OCI-LY1 (cell line): ENCODE measurements at regions not wholly inside any gene's neighbourhood (a gene's known extent, or its start where the extent isn't known, plus 50 kb on each side); places are given as distances from the start of the nearest gene placed in this dataset.

Experiments
- H2AFZ ChIP-seq: fragments of 200-600 bp; sonication (generic), shearing (Covaris generic); 2 replicates; pipeline ENCODE4 v1.6.0; 2014; ENCODE audit warnings: antibody characterized with exemption, mild to moderate bottlenecking, low read length
- H3F3A ChIP-seq: fragments of 200-600 bp; sonication (generic), shearing (Covaris generic); 2 replicates; pipeline ENCODE4 v1.6.0; 2014; ENCODE audit warnings: mild to moderate bottlenecking, antibody characterized with exemption, low read length, moderate library complexity; ENCODE audit not compliant: insufficient read depth
- H3K27ac ChIP-seq: fragments of 200-600 bp; sonication (generic); 2 replicates; pipeline ENCODE4 v1.5.1; 2014; ENCODE audit warnings: low read length, mixed run types, mild to moderate bottlenecking, low read depth; ENCODE audit not compliant: poor library complexity, severe bottlenecking
- H3K27me3 ChIP-seq: fragments of 200-600 bp; sonication (generic); 2 replicates; pipeline ENCODE4 v1.6.0; 2014; ENCODE audit warnings: antibody characterized with exemption, mild to moderate bottlenecking, low read length, moderate library complexity; ENCODE audit not compliant: insufficient read depth
- H3K36me3 ChIP-seq: fragments of 200-600 bp; sonication (generic); 2 replicates; pipeline ENCODE4 v1.6.1; 2014; ENCODE audit warnings: mild to moderate bottlenecking, antibody characterized with exemption, low read length, moderate library complexity, mixed read lengths; ENCODE audit not compliant: insufficient read depth
- H3K4me1 ChIP-seq: fragments of 200-600 bp; sonication (generic); 2 replicates; pipeline ENCODE4 v1.5.1; 2014; ENCODE audit warnings: mild to moderate bottlenecking, low read length, moderate library complexity; ENCODE audit not compliant: insufficient read depth, severe bottlenecking
- H3K4me2 ChIP-seq: fragments of 200-600 bp; sonication (generic), shearing (Covaris generic); 2 replicates; pipeline ENCODE4 v1.6.1; 2014; ENCODE audit warnings: low read length
- H3K4me3 ChIP-seq: fragments of 200-600 bp; sonication (generic); 2 replicates; pipeline ENCODE4 v1.5.1; 2014; ENCODE audit warnings: low read length, low read depth, mild to moderate bottlenecking, mixed read lengths; ENCODE audit not compliant: poor library complexity, severe bottlenecking
- H3K79me2 ChIP-seq: fragments of 200-600 bp; shearing (Covaris generic); 2 replicates; pipeline ENCODE4 v1.6.1; 2016; ENCODE audit warnings: mixed run types, low read length, mixed read lengths; ENCODE audit not compliant: insufficient read depth
- H3K9ac ChIP-seq: fragments of 200-600 bp; sonication (generic), shearing (Covaris generic); 2 replicates; pipeline ENCODE4 v1.6.1; 2014; ENCODE audit warnings: mild to moderate bottlenecking, low read length, mixed read lengths
- H3K9me2 ChIP-seq: fragments of 200-600 bp; sonication (generic), shearing (Covaris generic); 2 replicates; pipeline ENCODE4 v1.6.1; 2014; ENCODE audit warnings: low read depth, mild to moderate bottlenecking, low read length, mixed read lengths
- H3K9me3 ChIP-seq: fragments of 200-600 bp; shearing (Covaris generic); 2 replicates; pipeline ENCODE4 v1.6.1; 2014; ENCODE audit warnings: low read length, mixed read lengths
- H4K20me1 ChIP-seq: fragments of 200-600 bp; sonication (generic), shearing (Covaris generic); 2 replicates; pipeline ENCODE4 v1.6.0; 2016; ENCODE audit warnings: mild to moderate bottlenecking, low read length; ENCODE audit not compliant: insufficient read depth
- EZH2 ChIP-seq: fragments of 200-600 bp; sonication (generic), shearing (Covaris generic); IDR thresholded peaks from 2 replicates; pipeline ENCODE4 v1.8.0; 2017; ENCODE audit warnings: borderline replicate concordance, mixed run types, mild to moderate bottlenecking, antibody characterized with exemption, low read length, moderate library complexity, mixed read lengths
- TF ChIP-seq, protein P1 (sequence below): fragments of 200-600 bp; sonication (generic), shearing (Covaris generic); IDR thresholded peaks from 2 replicates; pipeline ENCODE4 v1.5.1; 2017; ENCODE audit warnings: mild to moderate bottlenecking, antibody characterized with exemption, low read length, moderate library complexity, mixed read lengths

DNA sequence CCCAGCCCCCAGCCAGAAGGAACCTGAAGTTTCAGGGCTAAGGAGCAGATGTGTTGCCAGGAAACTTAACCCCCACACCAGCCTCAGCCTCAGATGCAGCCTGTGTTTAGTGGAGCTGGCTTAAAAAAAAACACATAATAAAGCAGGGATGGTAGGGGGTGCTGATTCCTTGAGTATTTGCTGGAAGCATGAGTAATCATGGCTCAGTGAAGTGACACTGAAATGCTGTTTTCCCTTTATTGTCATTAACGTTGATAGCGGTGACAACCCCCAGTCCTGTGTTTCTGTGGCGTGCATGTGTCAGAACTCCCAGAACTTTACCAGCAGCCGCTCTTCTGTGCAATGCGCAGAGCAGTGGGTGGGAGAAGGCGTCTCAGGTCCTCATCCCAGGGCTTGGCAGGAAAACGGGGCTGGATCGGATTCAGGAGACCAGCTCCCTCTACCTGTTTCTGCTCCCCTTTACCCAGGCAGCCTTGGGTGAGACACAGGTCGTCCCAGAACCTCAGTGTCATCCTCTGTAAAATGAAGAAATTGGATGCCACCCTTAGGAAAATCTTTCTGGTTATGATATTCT is 1282.1 kb downstream of the TBC1D22A start:
- H3K27ac ChIP-seq: peak overlapping the region; percentile 75
- H3K36me3 ChIP-seq: no peaks in the 10 kb centered on the region
- H2AFZ ChIP-seq: no peak overlapping the region
- no peak overlapping the region; the same call in 1 of the 2 replicates for H3K4me2 ChIP-seq
- H3K4me3 ChIP-seq: no peak overlapping the region
- no peaks in the 10 kb centered on the region for H3K9me2 ChIP-seq
- no peaks in the 10 kb centered on the region for H3K9me3 ChIP-seq
- H3K79me2 ChIP-seq: no peaks in the 10 kb centered on the region
- no peaks in the 10 kb centered on the region for H4K20me1 ChIP-seq
- peak overlapping the region; percentile 1; the same call in 1 of the 2 replicates for H3K9ac ChIP-seq
- TF ChIP-seq, protein P1, sequence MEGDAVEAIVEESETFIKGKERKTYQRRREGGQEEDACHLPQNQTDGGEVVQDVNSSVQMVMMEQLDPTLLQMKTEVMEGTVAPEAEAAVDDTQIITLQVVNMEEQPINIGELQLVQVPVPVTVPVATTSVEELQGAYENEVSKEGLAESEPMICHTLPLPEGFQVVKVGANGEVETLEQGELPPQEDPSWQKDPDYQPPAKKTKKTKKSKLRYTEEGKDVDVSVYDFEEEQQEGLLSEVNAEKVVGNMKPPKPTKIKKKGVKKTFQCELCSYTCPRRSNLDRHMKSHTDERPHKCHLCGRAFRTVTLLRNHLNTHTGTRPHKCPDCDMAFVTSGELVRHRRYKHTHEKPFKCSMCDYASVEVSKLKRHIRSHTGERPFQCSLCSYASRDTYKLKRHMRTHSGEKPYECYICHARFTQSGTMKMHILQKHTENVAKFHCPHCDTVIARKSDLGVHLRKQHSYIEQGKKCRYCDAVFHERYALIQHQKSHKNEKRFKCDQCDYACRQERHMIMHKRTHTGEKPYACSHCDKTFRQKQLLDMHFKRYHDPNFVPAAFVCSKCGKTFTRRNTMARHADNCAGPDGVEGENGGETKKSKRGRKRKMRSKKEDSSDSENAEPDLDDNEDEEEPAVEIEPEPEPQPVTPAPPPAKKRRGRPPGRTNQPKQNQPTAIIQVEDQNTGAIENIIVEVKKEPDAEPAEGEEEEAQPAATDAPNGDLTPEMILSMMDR: no peak
- TF ChIP-seq EZH2: no peak
- peaks cover 41% of the 10 kb centered on the region for H3K4me1 ChIP-seq
- no peaks in the 10 kb centered on the region for H3K27me3 ChIP-seq
- no peaks in the 10 kb centered on the region for H3F3A ChIP-seq

DNA sequence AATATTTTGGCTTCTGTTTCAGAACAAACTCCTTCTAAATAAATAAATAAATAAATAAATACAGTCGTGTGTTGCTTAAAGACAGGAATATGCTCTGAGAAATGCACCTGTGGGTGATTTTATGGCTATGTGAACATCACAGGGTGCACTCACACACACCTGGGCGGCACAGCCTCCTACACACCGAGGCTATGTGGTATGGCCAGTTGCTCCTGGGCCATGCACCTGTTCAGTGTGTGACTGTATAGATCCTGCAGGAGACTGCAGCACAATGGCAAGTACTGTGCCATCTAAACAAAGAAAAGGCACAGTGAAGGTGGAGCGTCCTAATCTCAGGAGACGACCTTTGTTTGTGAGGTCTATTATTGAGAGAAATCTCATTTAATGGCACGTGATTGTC is 1281.1 kb downstream of the TBC1D22A start:
- no peaks in the 10 kb centered on the region for H3K9me2 ChIP-seq
- no peaks in the 10 kb centered on the region for H3K79me2 ChIP-seq
- H3K9me3 ChIP-seq: no peaks in the 10 kb centered on the region
- H3K36me3 ChIP-seq: no peaks in the 10 kb centered on the region
- H3K4me3 ChIP-seq: no peak overlapping the region
- H3K4me2 ChIP-seq: no peak overlapping the region
- peaks cover 43% of the 10 kb centered on the region for H3K4me1 ChIP-seq
- no peaks in the 10 kb centered on the region for H3F3A ChIP-seq
- TF ChIP-seq, protein P1: no peak
- TF ChIP-seq EZH2: no peak
- no peaks in the 10 kb centered on the region for H3K27me3 ChIP-seq
- no peak overlapping the region for H3K9ac ChIP-seq
- H3K27ac ChIP-seq: no peak overlapping the region
- H2AFZ ChIP-seq: no peak overlapping the region
- H4K20me1 ChIP-seq: no peaks in the 10 kb centered on the region

DNA sequence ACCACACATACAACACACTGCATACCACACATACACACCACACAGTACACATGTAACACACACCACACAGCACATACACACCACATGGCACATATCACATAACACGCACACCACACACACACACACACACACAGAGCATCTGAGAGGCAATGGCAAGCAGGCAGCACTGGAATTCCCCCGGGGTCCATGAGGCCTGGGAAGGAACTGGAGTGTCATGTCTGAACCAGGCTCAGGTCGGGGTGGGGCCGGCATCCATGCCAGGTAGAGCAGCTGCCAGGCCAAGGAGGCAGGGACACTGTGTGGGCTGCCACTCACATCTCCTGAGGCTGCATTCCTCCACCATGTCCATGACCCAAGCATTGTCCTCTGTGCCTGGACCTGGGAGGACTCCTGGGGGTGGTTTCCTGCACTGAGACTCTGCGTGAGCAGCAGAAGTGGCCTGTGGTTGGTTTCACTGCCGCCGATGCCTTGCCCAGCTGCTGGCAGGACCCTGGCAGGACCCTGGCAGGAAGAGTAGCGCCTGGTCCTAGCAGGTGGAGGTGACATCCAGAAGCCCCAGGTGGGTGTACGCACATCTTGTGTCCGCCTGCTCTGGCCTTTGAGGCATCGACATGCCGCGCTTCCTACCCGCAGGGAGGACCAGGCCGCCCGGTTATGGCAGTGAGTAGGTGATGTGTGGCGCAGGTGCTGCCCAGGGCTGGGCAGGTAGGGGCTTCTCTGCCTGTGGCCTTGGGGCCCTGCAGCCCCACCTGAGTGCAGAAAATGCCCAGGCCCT is 1280.4 kb downstream of the TBC1D22A start:
- peaks cover 45% of the 10 kb centered on the region for H3K4me1 ChIP-seq
- H2AFZ ChIP-seq: no peak overlapping the region
- TF ChIP-seq, protein P1: no peak
- TF ChIP-seq EZH2: no peak
- no peak overlapping the region for H3K4me3 ChIP-seq
- H3K4me2 ChIP-seq: no peak overlapping the region
- no peaks in the 10 kb centered on the region for H3K9me3 ChIP-seq
- H3K9me2 ChIP-seq: no peaks in the 10 kb centered on the region
- no peaks in the 10 kb centered on the region for H4K20me1 ChIP-seq
- H3K9ac ChIP-seq: no peak overlapping the region
- peak overlapping the region; percentile 0 for H3K27ac ChIP-seq
- H3K27me3 ChIP-seq: no peaks in the 10 kb centered on the region
- H3K36me3 ChIP-seq: no peaks in the 10 kb centered on the region
- H3F3A ChIP-seq: no peaks in the 10 kb centered on the region
- H3K79me2 ChIP-seq: no peaks in the 10 kb centered on the region
